SK-N-SH (cell line): ENCODE measurements at regions not wholly inside any gene's neighbourhood (a gene's known extent, or its start where the extent isn't known, plus 50 kb on each side); places are given as distances from the start of the nearest gene placed in this dataset.

Experiments used
- CTCF ChIA-PET: fragments of 300-600, 350-600 bp; formaldehyde crosslinking; extraction: SDS; loops from one replicate; lab custom pipeline; 2021; lab: Yijun Ruan, JAX
- POLR2A ChIA-PET: fragments of 350-600 bp; sonication (Branson Sonifier 250); formaldehyde crosslinking; extraction: SDS; loops from one replicate; lab custom pipeline; 2020; ENCODE audit warnings: antibody characterized with exemption, inconsistent platforms; lab: Yijun Ruan, JAX
- DNase-seq: peaks from one replicate; pipeline ENCODE4 v3.0.0; 2012
- H2AFZ ChIP-seq: fragments of 200-600 bp; sonication (generic); 2 replicates; pipeline ENCODE4 v1.8.1; 2016; ENCODE audit warnings: antibody characterized with exemption, mild to moderate bottlenecking, low read depth
- H3F3A ChIP-seq: fragments of 200-600 bp; sonication (generic); replicated peaks from 2 replicates; pipeline ENCODE3; 2016; ENCODE audit warnings: antibody characterized with exemption, mild to moderate bottlenecking; ENCODE audit not compliant: insufficient read depth
- H3K27ac ChIP-seq, 2 experiments: fragments of 200-500 bp in 1 of 2; fragments of 200-600 bp in 1 of 2; sonication (Bioruptor generic) in 1 of 2; sonication (generic), shearing (Covaris generic) in 1 of 2; 2 replicates each; pipeline versions ENCODE4 v1.5.1 to v1.6.1; 2014 to 2016; ENCODE audit warnings: low read depth in 2 of 2, inconsistent platforms in 1 of 2, low read length in 1 of 2, mild to moderate bottlenecking in 1 of 2, mixed read lengths in 1 of 2
- H3K27me3 ChIP-seq: fragments of 200-600 bp; sonication (generic), shearing (Covaris generic); 2 replicates; pipeline ENCODE4 v1.6.1; 2016; ENCODE audit warnings: mixed run types; ENCODE audit not compliant: insufficient read depth
- H3K36me3 ChIP-seq, 2 experiments: fragments of 200-500 bp in 1 of 2; fragments of 200-600 bp in 1 of 2; sonication (Bioruptor generic) in 1 of 2; sonication (generic) in 1 of 2; replicated peaks in 1 of 2; 2 replicates each; pipeline versions ENCODE3 to v1.5.1; 2014 to 2016; ENCODE audit warnings: low read length in 1 of 2, mild to moderate bottlenecking in 1 of 2; ENCODE audit not compliant: insufficient read depth in 2 of 2, control insufficient read depth in 1 of 2
- H3K4me1 ChIP-seq, 2 experiments: fragments of 200-500 bp in 1 of 2; fragments of 200-600 bp in 1 of 2; sonication (Bioruptor generic) in 1 of 2; sonication (generic), shearing (Covaris generic) in 1 of 2; 2 replicates each; pipeline versions ENCODE4 v1.5.1 to v1.6.1; 2014 to 2016; ENCODE audit warnings: low read depth in 1 of 2, low read length in 1 of 2, mixed run types in 1 of 2; ENCODE audit not compliant: insufficient read depth in 2 of 2, control insufficient read depth in 1 of 2
- H3K4me2 ChIP-seq: fragments of 200-600 bp; sonication (generic), shearing (Covaris generic); 2 replicates; pipeline ENCODE4 v1.6.1; 2017; ENCODE audit warnings: mixed run types
- H3K4me3 ChIP-seq, 2 experiments: fragments of 200-500 bp in 1 of 2; fragments of 200-600 bp in 1 of 2; sonication (Bioruptor generic) in 1 of 2; sonication (generic), shearing (Covaris generic) in 1 of 2; 2 replicates each; pipeline versions ENCODE4 v1.5.1 to v1.8.1; 2014 to 2016; ENCODE audit warnings: low read depth in 2 of 2, inconsistent platforms in 1 of 2, low read length in 1 of 2, mild to moderate bottlenecking in 1 of 2, mixed read lengths in 1 of 2, moderate library complexity in 1 of 2
- H3K79me2 ChIP-seq: fragments of 200-600 bp; sonication (generic); 2 replicates; pipeline ENCODE4 v1.8.1; 2017; ENCODE audit warnings: mild to moderate bottlenecking; ENCODE audit not compliant: insufficient read depth
- H3K9ac ChIP-seq: fragments of 200-600 bp; sonication (generic); 2 replicates; pipeline ENCODE4 v1.6.1; 2017; ENCODE audit warnings: mixed run types
- H3K9me2 ChIP-seq: fragments of 200-600 bp; sonication (generic); 2 replicates; pipeline ENCODE4 v1.6.1; 2017; ENCODE audit warnings: mixed run types
- H3K9me3 ChIP-seq: fragments of 200-600 bp; sonication (generic); 2 replicates; pipeline ENCODE4 v1.6.1; 2017; ENCODE audit warnings: mixed run types, mild to moderate bottlenecking, moderate library complexity
- H4K20me1 ChIP-seq: fragments of 200-600 bp; sonication (generic); 2 replicates; pipeline ENCODE4 v1.6.1; 2017; ENCODE audit warnings: mild to moderate bottlenecking, mixed run types; ENCODE audit not compliant: insufficient read depth
- CHD2 ChIP-seq: fragments of 150-350 bp; IDR thresholded peaks from 2 replicates; pipeline ENCODE4 v1.6.1; 2018; ENCODE audit warnings: low read length; ENCODE audit not compliant: partially characterized antibody
- CTCF ChIP-seq: fragments of 200-600 bp; sonication (generic); IDR thresholded peaks from 2 replicates; pipeline ENCODE4 v1.6.1; 2017; ENCODE audit warnings: antibody characterized with exemption, mild to moderate bottlenecking, moderate library complexity
- ELF1 ChIP-seq: IDR thresholded peaks from 2 replicates; pipeline ENCODE4 v1.4.0; 2012
- EP300 ChIP-seq, 2 experiments: IDR thresholded peaks; 2 replicates each; pipeline versions ENCODE4 v1.4.0 to v1.6.1; 2012; ENCODE audit warnings: borderline replicate concordance in 1 of 2, low read depth in 1 of 2, low read length in 1 of 2
- EZH2phosphoT487 ChIP-seq: fragments of 200-600 bp; sonication (generic); IDR thresholded peaks from 2 replicates; pipeline ENCODE4 v1.6.1; 2017; ENCODE audit warnings: low read depth, mixed run types, mild to moderate bottlenecking, antibody characterized with exemption, moderate library complexity, borderline replicate concordance
- FOXJ3 ChIP-seq: sonication (generic); formaldehyde crosslinking; IDR thresholded peaks from 2 replicates; pipeline ENCODE4 v1.5.1; 2020; ENCODE audit warnings: mild to moderate bottlenecking, missing genetic modification reagents
- FOXM1 ChIP-seq: IDR thresholded peaks from 2 replicates; pipeline ENCODE4 v1.4.0; 2012; ENCODE audit warnings: low read depth, mild to moderate bottlenecking
- GATA2 ChIP-seq: sonication (generic); formaldehyde crosslinking; IDR thresholded peaks from 2 replicates; pipeline ENCODE4 v1.5.0; 2020; ENCODE audit warnings: mild to moderate bottlenecking, missing genetic modification reagents
- IRF3 ChIP-seq: fragments of 150-350 bp; IDR thresholded peaks from 2 replicates; pipeline ENCODE4 v1.6.1; 2016; ENCODE audit warnings: mild to moderate bottlenecking, low read depth, low read length
- MEF2A ChIP-seq: IDR thresholded peaks from 2 replicates; pipeline ENCODE4 v1.4.0; 2012; ENCODE audit warnings: low read depth, borderline replicate concordance
- MXI1 ChIP-seq: IDR thresholded peaks from 2 replicates; pipeline ENCODE4 v1.6.1; 2012; ENCODE audit warnings: mild to moderate bottlenecking, low read depth, low read length, improper control_type of control experiment
- NRF1 ChIP-seq: IDR thresholded peaks from 2 replicates; pipeline ENCODE4 v1.6.1; 2012; ENCODE audit warnings: low read depth, mild to moderate bottlenecking, low read length
- POLR2AphosphoS5 ChIP-seq: IDR thresholded peaks from 2 replicates; pipeline ENCODE4 v1.6.1; 2012; ENCODE audit warnings: low read depth, low read length
- RAD21 ChIP-seq: IDR thresholded peaks from 2 replicates; pipeline ENCODE4 v1.6.1; 2012; ENCODE audit warnings: mild to moderate bottlenecking, low read length
- REST ChIP-seq: IDR thresholded peaks from 2 replicates; pipeline ENCODE4 v1.6.1; 2012; ENCODE audit warnings: mild to moderate bottlenecking, low read depth, low read length, moderate library complexity
- RFX5 ChIP-seq: IDR thresholded peaks from 2 replicates; pipeline ENCODE4 v1.6.1; 2012; ENCODE audit warnings: mild to moderate bottlenecking, improper control_type of control experiment, low read length
- SIN3A ChIP-seq: IDR thresholded peaks from 2 replicates; pipeline ENCODE4 v1.6.1; 2012; ENCODE audit warnings: low read depth, mild to moderate bottlenecking, low read length, moderate library complexity, borderline replicate concordance
- TAF1 ChIP-seq: IDR thresholded peaks from 2 replicates; pipeline ENCODE4 v1.6.1; 2012; ENCODE audit warnings: low read depth, mild to moderate bottlenecking, low read length, moderate library complexity, borderline replicate concordance
- TCF12 ChIP-seq: IDR thresholded peaks from 2 replicates; pipeline ENCODE4 v1.4.0; 2012
- YY1 ChIP-seq: IDR thresholded peaks from 2 replicates; pipeline ENCODE4 v1.4.0; 2012; ENCODE audit warnings: low read depth, mild to moderate bottlenecking
- ZBTB33 ChIP-seq: IDR thresholded peaks from 2 replicates; pipeline ENCODE4 v1.4.0; 2012; ENCODE audit warnings: low read depth, borderline replicate concordance
- WGBS: methylation state at CpG from one replicate; pipeline ENCODE4 v1.1.6; 2017; ENCODE audit warnings: low lambda C conversion rate; 5-methylcytosine and 5-hydroxymethylcytosine counted together

- H4K20me1 ChIP-seq, result no peaks in the 10 kb centered on the region
- H3K4me2 ChIP-seq, result no peak overlapping the region
- no peaks in the 10 kb centered on the region for H3F3A ChIP-seq
- H3K4me1 ChIP-seq, result no peaks in the 10 kb centered on the region
- no peak overlapping the region for H3K4me3 ChIP-seq
- no peak for DNase-seq
- POLR2A ChIA-PET, result no interaction called here
- no peak overlapping the region for H3K9ac ChIP-seq
- no peaks in the 10 kb centered on the region for H3K36me3 ChIP-seq
- CTCF ChIA-PET, result no interaction called here
- no peaks in the 10 kb centered on the region; the same call in 1 of the 2 replicates for H3K9me2 ChIP-seq
- no peak overlapping the region for H3K27ac ChIP-seq
- no peaks in the 10 kb centered on the region for H3K79me2 ChIP-seq
- no peaks in the 10 kb centered on the region for H3K27me3 ChIP-seq
- 11% methylated on average over 4 of the region's 4 CpGs for WGBS
- no peak overlapping the region for H2AFZ ChIP-seq
- TF ChIP-seq MEF2A (no peak), RFX5 (no peak), MXI1 (no peak), GATA2 (CRISPR knock-in tag) (no peak), ELF1 (no peak)
- H3K9me3 ChIP-seq, result no peaks in the 10 kb centered on the region
Measured at GRCh38 chr5:40413743-40414142, 266.0 kb upstream of the PTGER4 start.

GRCh38 chr5:40412771-40413170 lies 266.9 kb upstream of the PTGER4 start:
- Histone ChIP-seq H3K9me2 (no peaks in the 10 kb centered on the region; the same call in 1 of the 2 replicates), H3K9ac (no peak overlapping the region), H3F3A (no peaks in the 10 kb centered on the region), H3K4me1 (no peaks in the 10 kb centered on the region), H3K27ac (no peak overlapping the region), H3K36me3 (no peaks in the 10 kb centered on the region), H3K4me3 (no peak overlapping the region), H3K4me2 (no peak overlapping the region), H4K20me1 (no peaks in the 10 kb centered on the region), H2AFZ (no peak overlapping the region), H3K9me3 (no peaks in the 10 kb centered on the region), H3K27me3 (no peaks in the 10 kb centered on the region), H3K79me2 (no peaks in the 10 kb centered on the region)
- no peak for DNase-seq
- TF ChIP-seq TAF1 (no peak), SIN3A (no peak), REST (no peak), FOXM1 (no peak), RAD21 (no peak), ZBTB33 (no peak), CHD2 (no peak), EP300 (IDR thresholded peaks at IDR 0.05; ENCODE audit: borderline replicate concordance in 1 of 2, low read depth in 1 of 2, low read length in 1 of 2) (no peak), FOXJ3 (CRISPR knock-in tag) (no peak), NRF1 (no peak), IRF3 (no peak), YY1 (no peak), POLR2AphosphoS5 (no peak), EZH2phosphoT487 (no peak), TCF12 (no peak), CTCF (no peak)
- POLR2A ChIA-PET, result no interaction called here
- 57% methylated on average over 1 of the region's 1 CpG for WGBS
- CTCF ChIA-PET, result no interaction called here
